ENCODE measurements at regions not wholly inside any gene's neighbourhood (a gene's known extent, or its start where the extent isn't known, plus 50 kb on each side); places are given as distances from the start of the nearest gene placed in this dataset.

- no peak for TF ChIP-seq HLTF (IDR thresholded peaks at IDR 0.05)
Observed at GRCh38 chrX:78522601-78523000, 136.5 kb downstream of the RTL3 start (continued).

GRCh38 chrX:78517124-78517523, 142.0 kb downstream of the RTL3 start:
- 0% methylated on average over 4 of the region's 4 CpGs for WGBS (ENCODE audit: insufficient coverage, low coverage, missing lambda C conversion rate)
- Histone ChIP-seq H2AFZ (ENCODE audit: low read depth, low read length) (no peak overlapping the region), H3K9ac (ENCODE audit: insufficient read depth in 1 of 2, low read depth in 2 of 2, low read length in 2 of 2) (no peak overlapping the region), H3K36me3 (ENCODE audit: control insufficient read depth, insufficient read depth, low read length) (no peaks in the 10 kb centered on the region), H4K20me1 (replicated peaks; ENCODE audit: control insufficient read depth, insufficient read depth, low read length) (no peaks in the 10 kb centered on the region), H3K27ac (ENCODE audit: extremely low read depth, low read depth, low read length) (no peak overlapping the region), H3K4me3 (no peak overlapping the region), H3K4me1 (replicated peaks in 1 of 2; ENCODE audit: control insufficient read depth in 2 of 2, insufficient read depth in 2 of 2, low read length in 2 of 2) (no peaks in the 10 kb centered on the region), H3K9me3 (replicated peaks; ENCODE audit: control insufficient read depth, insufficient read depth, low read depth, low read length) (no peaks in the 10 kb centered on the region), H3K79me2 (ENCODE audit: control insufficient read depth, insufficient read depth, low read length) (no peaks in the 10 kb centered on the region), H3K4me2 (ENCODE audit: insufficient read depth, low read length) (no peak overlapping the region), H3K27me3 (ENCODE audit: control insufficient read depth in 2 of 2, insufficient read depth in 2 of 2, low read length in 2 of 2) (no peaks in the 10 kb centered on the region), H3K9me1 (ENCODE audit: control insufficient read depth, insufficient read depth, low read length) (no peaks in the 10 kb centered on the region)
- DNase-seq (ENCODE audit: extremely low read depth in 1 of 4, low spot score in 3 of 4) (no peak), ATAC-seq (no peak), FAIRE-seq (no peak)
- intact Hi-C loops (cut with micrococcal nuclease), result no loop called here
- ChIA-PET POLR2A (no interaction called here), CTCF (ENCODE audit: low intra/inter-chr PET ratio) (no interaction called here)
- BruUV-seq (replicated peaks), result no TSS peak
- in situ Hi-C loops (cut with MboI), result no loop called here
- TF ChIP-seq KAT7 (CRISPR knock-in tag; IDR thresholded peaks at IDR 0.05; ENCODE audit: borderline replicate concordance) (no peak), THRA (IDR thresholded peaks at IDR 0.05) (no peak), TFE3 (CRISPR knock-in tag; IDR thresholded peaks at IDR 0.05) (no peak), ZNF57 (CRISPR knock-in tag; IDR thresholded peaks at IDR 0.05) (no peak), SP1 (CRISPR knock-in tag; IDR thresholded peaks at IDR 0.05) (no peak), SOX6 (IDR thresholded peaks at IDR 0.05) (no peak), THAP7 (CRISPR knock-in tag; IDR thresholded peaks at IDR 0.05) (no peak), ZNF592 (IDR thresholded peaks at IDR 0.05) (no peak), SRSF1 (IDR thresholded peaks at IDR 0.05; ENCODE audit: low read depth, low read length) (no peak), BRF2 (IDR thresholded peaks at IDR 0.05; ENCODE audit: borderline replicate concordance, insufficient read depth, insufficient read length) (no peak), USF2 (CRISPR knock-in tag; IDR thresholded peaks at IDR 0.05) (no peak)

Measured in K562 (cell line).